SH-SY5Y (cell line): ENCODE measurements at regions not wholly inside any gene's neighbourhood (a gene's known extent, or its start where the extent isn't known, plus 50 kb on each side); places are given as distances from the start of the nearest gene placed in this dataset.

ENCODE experiments used
- GATA2 ChIP-seq: IDR thresholded peaks from 2 replicates; pipeline ENCODE4 v1.6.1; 2011; ENCODE audit warnings: mild to moderate bottlenecking, low read depth, low read length
- GATA3 ChIP-seq: IDR thresholded peaks from 2 replicates; pipeline ENCODE4 v1.6.1; 2011; ENCODE audit warnings: low read depth, mild to moderate bottlenecking, low read length, moderate library complexity

- no peak for TF ChIP-seq GATA2
- TF ChIP-seq GATA3 = no peak
These were observed 118.4 kb downstream of the NR2F2 start for GRCh38 chr15:96448923-96449322.
